ENCODE measurements at regions not wholly inside any gene's neighbourhood (a gene's known extent, or its start where the extent isn't known, plus 50 kb on each side); places are given as distances from the start of the nearest gene placed in this dataset.

DNA sequence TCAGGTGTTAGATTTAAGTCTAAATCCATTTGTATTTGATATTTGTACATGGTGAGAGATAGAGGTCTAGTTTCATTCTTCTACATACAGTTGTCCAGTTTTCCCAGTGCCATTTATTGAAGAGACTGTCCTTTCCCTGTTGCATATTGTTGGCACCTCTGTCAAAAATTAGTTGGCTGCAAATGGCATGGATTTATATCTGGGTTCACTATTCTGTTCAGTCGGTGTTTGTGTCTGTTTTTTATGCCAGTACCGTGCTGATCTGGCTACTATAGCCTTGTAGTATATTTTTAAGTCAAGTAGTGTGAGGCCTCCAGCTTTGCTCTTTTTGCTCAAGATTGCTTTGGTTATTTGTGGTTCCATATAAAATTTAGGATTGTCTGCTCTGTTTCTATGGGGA lies 176.2 kb upstream of the DMRT1 start:
- WGBS, 2 experiments (ENCODE audit: extremely low coverage in 2 of 2, insufficient read length in 1 of 2), result no CpG with 5 or more reads among the region's 2 CpGs
- CTCF ChIA-PET, result no interaction called here

More for the DNA sequence above, 176.2 kb upstream of the DMRT1 start:
- no peak overlapping the region for H2AFZ ChIP-seq (replicated peaks; ENCODE audit: low read length, poor library complexity)
- H2BK120ac ChIP-seq (ENCODE audit: low read depth, low read length), result no peak overlapping the region
- H3K14ac ChIP-seq (replicated peaks; ENCODE audit: low read depth, low read length), result no peak overlapping the region
- no peak overlapping the region for H3K4me3 ChIP-seq (ENCODE audit: insufficient read depth, low read depth, low read length)
- no peak overlapping the region for H2BK15ac ChIP-seq (ENCODE audit: low read depth, low read length)
- H2BK20ac ChIP-seq (ENCODE audit: low read depth, low read length), result no peak overlapping the region
- DNase-seq, result no peak
- H3K9me1 ChIP-seq (ENCODE audit: insufficient read depth, low read length), result no peaks in the 10 kb centered on the region
- intact Hi-C loops (cut with micrococcal nuclease) (loop anchor here (5.0 kb wide), 1 partner anchor 43 kb away; no protein-coding TSS in a partner anchor), in situ Hi-C loops (cut with MboI; ENCODE audit: low sequenced_read_pairs) (no loop called here), dilution Hi-C loops (cut with HindIII; ENCODE audit: low sequenced_read_pairs, unreplicated experiment) (no loop called here)
- POLR2A ChIA-PET (ENCODE audit: unreplicated experiment), result no interaction called here
- H3K36me3 ChIP-seq (ENCODE audit: control insufficient read depth, insufficient read depth, low read length), result no peaks in the 10 kb centered on the region
- no peaks in the 10 kb centered on the region for H3K79me1 ChIP-seq (ENCODE audit: low read depth in 1 of 2, low read length in 2 of 2)
- H3K18ac ChIP-seq (ENCODE audit: low read depth, low read length), result no peak overlapping the region
- H3K4ac ChIP-seq (ENCODE audit: low read depth, low read length), result no peak overlapping the region
- H3K56ac ChIP-seq (ENCODE audit: extremely low read depth, insufficient read depth, low read length), result no peak overlapping the region
- H3K27ac ChIP-seq (ENCODE audit: insufficient read depth, low read length), result no peak overlapping the region
- H4K20me1 ChIP-seq (ENCODE audit: insufficient read depth, low read length), result no peaks in the 10 kb centered on the region
- H3K9me3 ChIP-seq (ENCODE audit: control insufficient read depth, insufficient read depth, low read length), result 0 out of 2 replicates have a peak, but pooled peaks cover 3% of the 10 kb centered on the region
- no peak overlapping the region for H4K5ac ChIP-seq (ENCODE audit: low read depth, low read length)
- H3K4me1 ChIP-seq (ENCODE audit: control insufficient read depth, insufficient read depth, low read length), result no peaks in the 10 kb centered on the region
- TF ChIP-seq MXI1 (IDR thresholded peaks at IDR 0.05; ENCODE audit: borderline replicate concordance, low read depth, low read length) (no peak), MAZ (IDR thresholded peaks at IDR 0.05; ENCODE audit: borderline replicate concordance, low read depth, low read length) (no peak), FOS (IDR thresholded peaks at IDR 0.05; ENCODE audit: low read depth, low read length) (no peak), CEBPB (IDR thresholded peaks at IDR 0.05; ENCODE audit: low read depth, low read length) (no peak)
- TF ChIP-seq, protein P1, sequence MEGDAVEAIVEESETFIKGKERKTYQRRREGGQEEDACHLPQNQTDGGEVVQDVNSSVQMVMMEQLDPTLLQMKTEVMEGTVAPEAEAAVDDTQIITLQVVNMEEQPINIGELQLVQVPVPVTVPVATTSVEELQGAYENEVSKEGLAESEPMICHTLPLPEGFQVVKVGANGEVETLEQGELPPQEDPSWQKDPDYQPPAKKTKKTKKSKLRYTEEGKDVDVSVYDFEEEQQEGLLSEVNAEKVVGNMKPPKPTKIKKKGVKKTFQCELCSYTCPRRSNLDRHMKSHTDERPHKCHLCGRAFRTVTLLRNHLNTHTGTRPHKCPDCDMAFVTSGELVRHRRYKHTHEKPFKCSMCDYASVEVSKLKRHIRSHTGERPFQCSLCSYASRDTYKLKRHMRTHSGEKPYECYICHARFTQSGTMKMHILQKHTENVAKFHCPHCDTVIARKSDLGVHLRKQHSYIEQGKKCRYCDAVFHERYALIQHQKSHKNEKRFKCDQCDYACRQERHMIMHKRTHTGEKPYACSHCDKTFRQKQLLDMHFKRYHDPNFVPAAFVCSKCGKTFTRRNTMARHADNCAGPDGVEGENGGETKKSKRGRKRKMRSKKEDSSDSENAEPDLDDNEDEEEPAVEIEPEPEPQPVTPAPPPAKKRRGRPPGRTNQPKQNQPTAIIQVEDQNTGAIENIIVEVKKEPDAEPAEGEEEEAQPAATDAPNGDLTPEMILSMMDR (conservative IDR thresholded peaks at IDR 0.05; ENCODE audit: low read depth, low read length), result no peak
- no peak overlapping the region for H4K91ac ChIP-seq (ENCODE audit: insufficient read depth, low read depth, low read length)
- no peak overlapping the region for H2BK5ac ChIP-seq (ENCODE audit: low read depth, low read length, poor library complexity, severe bottlenecking)
- no peak overlapping the region for H2AK9ac ChIP-seq (replicated peaks; ENCODE audit: low read depth, low read length, poor library complexity)
- no peak overlapping the region for H2AK5ac ChIP-seq (ENCODE audit: low read depth, low read length)
- BruUV-seq (replicated peaks), result no TSS peak
- no peak overlapping the region for H3K9ac ChIP-seq (ENCODE audit: low read depth, low read length)
- no peak overlapping the region for H4K8ac ChIP-seq (ENCODE audit: low read depth in 2 of 2, low read length in 2 of 2)
- no peak overlapping the region for H3K23ac ChIP-seq (ENCODE audit: low read depth, low read length)
- no peaks in the 10 kb centered on the region for H3K27me3 ChIP-seq (ENCODE audit: control insufficient read depth, insufficient read depth, low read length)
- no peak for ATAC-seq (ENCODE audit: low read depth)
- H3K4me2 ChIP-seq (ENCODE audit: low read depth, low read length), result no peak overlapping the region

Measured in IMR-90 (cell line).